Erythroblast (primary cell): ENCODE measurements at regions not wholly inside any gene's neighbourhood (a gene's known extent, or its start where the extent isn't known, plus 50 kb on each side); places are given as distances from the start of the nearest gene placed in this dataset.

Experiments used
- GATA1 ChIP-seq: IDR thresholded peaks from 2 replicates; pipeline ENCODE4 v1.6.1; 2011; ENCODE audit warnings: low read depth, mild to moderate bottlenecking, control low read depth, low read length, moderate library complexity
- POLR2A ChIP-seq: IDR thresholded peaks from 2 replicates; pipeline ENCODE4 v1.6.1; 2011; ENCODE audit warnings: mild to moderate bottlenecking, low read length

- TF ChIP-seq POLR2A, result no peak
- TF ChIP-seq GATA1, result no peak
Observed at GRCh38 chr5:126693806-126694205, 83.1 kb upstream of the LMNB1 start.
